Right cardiac atrium (tissue), 5 donors: ENCODE measurements at regions not wholly inside any gene's neighbourhood (a gene's known extent, or its start where the extent isn't known, plus 50 kb on each side); places are given as distances from the start of the nearest gene placed in this dataset.

Source experiments
- ATAC-seq, 2 donors: fragments of 200-7000 bp; cut with Tn5 transposase; one replicate each; pipeline versions ENCODE4 v1.8.0 to v1.9.1; 2020; ENCODE audit warnings: moderate library complexity in 2 of 2, mild to moderate bottlenecking in 1 of 2
- DNase-seq, 3 donors: peaks; one replicate each; pipeline ENCODE4 v3.0.0-alpha.2; 2020
- H3K27ac ChIP-seq: one replicate; pipeline ENCODE4 v1.5.1; 2013; ENCODE audit warnings: mild to moderate bottlenecking, low read length, control low read depth, moderate library complexity
- H3K27me3 ChIP-seq: one replicate; pipeline ENCODE4 v1.6.1; 2013; ENCODE audit not compliant: control insufficient read depth, insufficient read depth
- H3K4me1 ChIP-seq: one replicate; pipeline ENCODE4 v1.6.1; 2013; ENCODE audit warnings: low read length; ENCODE audit not compliant: control insufficient read depth, insufficient read depth
- H3K4me3 ChIP-seq: one replicate; pipeline ENCODE4 v1.5.1; 2013; ENCODE audit warnings: low read length, control low read depth
- H3K9me3 ChIP-seq: one replicate; pipeline ENCODE4 v1.6.1; 2013; ENCODE audit warnings: low read length; ENCODE audit not compliant: control insufficient read depth
- WGBS: extraction: QIAGEN DNeasy Blood & Tissue Kit; methylation state at CpG from one replicate; pipeline ENCODE4 v1.1.7; 2013; 5-methylcytosine and 5-hydroxymethylcytosine counted together
- intact Hi-C, 4 donors: fragments of 100-400 bp; cut with DNase I; formaldehyde crosslinking; loops; one replicate each; pipeline versions ENCODE4 v1.11.0 to v1.14.0; 2022 to 2023
- donor health status: healthy with polysubstance abuse.
- donor health status: DM: no; HTN: yes; CAD: no.
- donor health status: DM: no; HTN: no; CAD: no.
- donor health status: DM: no; HTN: yes; CAD: no; lungs with severe emphysema.
- donor health status: DM: yes; HTN: yes; CAD: no.

GRCh38 chr10:21167288-21168010, 270.3 kb upstream of the NEBL start:
- 93% methylated on average over 8 of the region's 8 CpGs for WGBS
- DNase-seq: no peak
- H3K27ac ChIP-seq: no peak overlapping the region
- intact Hi-C loops: no loop called here
- no peaks in the 10 kb centered on the region for H3K9me3 ChIP-seq
- H3K4me3 ChIP-seq: no peak overlapping the region
- H3K4me1 ChIP-seq: no peaks in the 10 kb centered on the region
- ATAC-seq: no peak
- no peaks in the 10 kb centered on the region for H3K27me3 ChIP-seq

GRCh38 chr10:21166557-21167287, 269.6 kb upstream of the NEBL start:
- no peak overlapping the region for H3K4me3 ChIP-seq
- H3K9me3 ChIP-seq: no peaks in the 10 kb centered on the region
- no peak for ATAC-seq
- H3K4me1 ChIP-seq: no peaks in the 10 kb centered on the region
- no peak overlapping the region for H3K27ac ChIP-seq
- WGBS: 90% methylated on average over 16 of the region's 16 CpGs
- intact Hi-C loops: no loop called here
- no peaks in the 10 kb centered on the region for H3K27me3 ChIP-seq
- no peak for DNase-seq

GRCh38 chr10:21165489-21165888, 268.4 kb upstream of the NEBL start:
- 91% methylated on average over 7 of the region's 7 CpGs for WGBS
- no peaks in the 10 kb centered on the region for H3K27me3 ChIP-seq
- H3K4me3 ChIP-seq: no peak overlapping the region
- ATAC-seq: no peak
- no peak overlapping the region for H3K27ac ChIP-seq
- no peaks in the 10 kb centered on the region for H3K4me1 ChIP-seq
- H3K9me3 ChIP-seq: no peaks in the 10 kb centered on the region
- intact Hi-C loops: no loop called here
- no peak for DNase-seq

GRCh38 chr10:21164687-21165086, 267.6 kb upstream of the NEBL start:
- no peak for ATAC-seq

GRCh38 chr10:21162948-21163347, 265.8 kb upstream of the NEBL start:
- Histone ChIP-seq H3K4me3 (no peak overlapping the region), H3K4me1 (no peaks in the 10 kb centered on the region), H3K27me3 (no peaks in the 10 kb centered on the region), H3K9me3 (no peaks in the 10 kb centered on the region), H3K27ac (no peak overlapping the region)
- no peak for DNase-seq
- no peak for ATAC-seq
- intact Hi-C loops: no loop called here

More at GRCh38 chr10:21164687-21165086, 267.6 kb upstream of the NEBL start:
- intact Hi-C loops: no loop called here
- H3K27me3 ChIP-seq: no peaks in the 10 kb centered on the region
- H3K27ac ChIP-seq: no peak overlapping the region
- DNase-seq: no peak
- no peaks in the 10 kb centered on the region for H3K9me3 ChIP-seq
- H3K4me1 ChIP-seq: no peaks in the 10 kb centered on the region
- WGBS: 70% methylated on average over 3 of the region's 3 CpGs
- H3K4me3 ChIP-seq: no peak overlapping the region

GRCh38 chr10:21161647-21162046, 264.5 kb upstream of the NEBL start:
- 92% methylated on average over 2 of the region's 2 CpGs for WGBS
- intact Hi-C loops: no loop called here
- Histone ChIP-seq H3K27me3 (no peaks in the 10 kb centered on the region), H3K9me3 (no peaks in the 10 kb centered on the region), H3K27ac (no peak overlapping the region), H3K4me3 (no peak overlapping the region), H3K4me1 (no peaks in the 10 kb centered on the region)
- no peak for ATAC-seq
- DNase-seq: no peak

- 87% methylated on average over 5 of the region's 5 CpGs for WGBS
- ATAC-seq: no peak
- no peaks in the 10 kb centered on the region for H3K4me1 ChIP-seq
- intact Hi-C loops: no loop called here
- H3K27ac ChIP-seq: no peak overlapping the region
- no peaks in the 10 kb centered on the region for H3K9me3 ChIP-seq
- no peak overlapping the region for H3K4me3 ChIP-seq
- H3K27me3 ChIP-seq: no peaks in the 10 kb centered on the region
- DNase-seq: no peak
Measured at GRCh38 chr10:21161090-21161625, 264.0 kb upstream of the NEBL start.

- no peak overlapping the region for H3K4me3 ChIP-seq
- H3K27ac ChIP-seq: no peak overlapping the region
- ATAC-seq (no peak), DNase-seq (no peak)
- no peaks in the 10 kb centered on the region for H3K27me3 ChIP-seq
- 49% methylated on average over 4 of the region's 4 CpGs for WGBS
- intact Hi-C loops: no loop called here
- no peaks in the 10 kb centered on the region for H3K4me1 ChIP-seq
- H3K9me3 ChIP-seq: no peaks in the 10 kb centered on the region
Measured at GRCh38 chr10:21160116-21160515, 263.0 kb upstream of the NEBL start.

GRCh38 chr10:21159669-21160068, 262.6 kb upstream of the NEBL start:
- DNase-seq (no peak), ATAC-seq (no peak)
- no peak overlapping the region for H3K4me3 ChIP-seq
- 89% methylated on average over 4 of the region's 4 CpGs for WGBS
- no peaks in the 10 kb centered on the region for H3K9me3 ChIP-seq
- no peaks in the 10 kb centered on the region for H3K27me3 ChIP-seq
- H3K4me1 ChIP-seq: no peaks in the 10 kb centered on the region
- intact Hi-C loops: no loop called here
- H3K27ac ChIP-seq: no peak overlapping the region

GRCh38 chr10:21158301-21158700, 261.2 kb upstream of the NEBL start:
- H3K9me3 ChIP-seq: no peaks in the 10 kb centered on the region
- intact Hi-C loops: no loop called here
- no peaks in the 10 kb centered on the region for H3K27me3 ChIP-seq
- WGBS: 97% methylated on average over 3 of the region's 3 CpGs
- ATAC-seq (no peak), DNase-seq (no peak)
- H3K4me1 ChIP-seq: no peaks in the 10 kb centered on the region
- no peak overlapping the region for H3K4me3 ChIP-seq
- no peak overlapping the region for H3K27ac ChIP-seq

- ATAC-seq (no peak), DNase-seq (no peak)
- H3K4me1 ChIP-seq: no peaks in the 10 kb centered on the region
- H3K9me3 ChIP-seq: no peaks in the 10 kb centered on the region
- no peak overlapping the region for H3K4me3 ChIP-seq
- no peak overlapping the region for H3K27ac ChIP-seq
- no peaks in the 10 kb centered on the region for H3K27me3 ChIP-seq
- intact Hi-C loops: no loop called here
- 80% methylated on average over 4 of the region's 4 CpGs for WGBS
Measured at GRCh38 chr10:21157664-21158063, 260.6 kb upstream of the NEBL start.
